H9 (cell line): ENCODE measurements at regions not wholly inside any gene's neighbourhood (a gene's known extent, or its start where the extent isn't known, plus 50 kb on each side); places are given as distances from the start of the nearest gene placed in this dataset.

Source experiments
- DNase-seq: peaks from one replicate; pipeline ENCODE4 v3.0.0-alpha.2; 2017
- H2AFZ ChIP-seq: one replicate; pipeline ENCODE4 v1.6.1; 2013; ENCODE audit warnings: mild to moderate bottlenecking, low read length, control low read depth, moderate library complexity
- H2AK5ac ChIP-seq: 2 replicates; pipeline ENCODE4 v1.6.1; 2013; ENCODE audit warnings: low read length, control low read depth, mixed read lengths; ENCODE audit not compliant: insufficient read length
- H2BK120ac ChIP-seq: one replicate; pipeline ENCODE4 v1.6.1; 2013; ENCODE audit warnings: low read depth, mild to moderate bottlenecking, low read length, control low read depth, inconsistent platforms; ENCODE audit not compliant: poor library complexity, severe bottlenecking
- H2BK12ac ChIP-seq: 2 replicates; pipeline ENCODE4 v1.6.1; 2013; ENCODE audit warnings: low read length, control low read depth, mixed read lengths, low read depth; ENCODE audit not compliant: insufficient read length
- H2BK15ac ChIP-seq: 2 replicates; pipeline ENCODE4 v1.6.1; 2013; ENCODE audit warnings: low read depth, low read length, control low read depth
- H2BK20ac ChIP-seq: one replicate; pipeline ENCODE4 v1.6.1; 2013; ENCODE audit warnings: low read depth, mild to moderate bottlenecking, low read length, control low read depth, inconsistent platforms; ENCODE audit not compliant: poor library complexity, severe bottlenecking
- H2BK5ac ChIP-seq: 2 replicates; pipeline ENCODE4 v1.6.1; 2013; ENCODE audit warnings: low read length, control low read depth, mixed read lengths; ENCODE audit not compliant: insufficient read length
- H3K14ac ChIP-seq: 2 replicates; pipeline ENCODE4 v1.6.1; 2013; ENCODE audit warnings: low read length, control low read depth; ENCODE audit not compliant: insufficient read depth
- H3K18ac ChIP-seq: 2 replicates; pipeline ENCODE4 v1.6.1; 2013; ENCODE audit warnings: low read depth, mild to moderate bottlenecking, mixed read lengths, low read length, control low read depth; ENCODE audit not compliant: insufficient read length
- H3K23ac ChIP-seq: 2 replicates; pipeline ENCODE4 v1.6.1; 2013; ENCODE audit warnings: low read length, control low read depth, mixed read lengths, low read depth; ENCODE audit not compliant: insufficient read length
- H3K23me2 ChIP-seq: 2 replicates; pipeline ENCODE4 v1.6.1; 2013; ENCODE audit warnings: low read depth, mild to moderate bottlenecking, mixed read lengths, low read length, control low read depth; ENCODE audit not compliant: insufficient read length, poor library complexity, severe bottlenecking
- H3K27ac ChIP-seq: 2 replicates; pipeline ENCODE4 v1.5.1; 2013; ENCODE audit warnings: low read length, control low read depth, mixed read lengths, low read depth; ENCODE audit not compliant: insufficient read length
- H3K27me3 ChIP-seq: 2 replicates; pipeline ENCODE4 v1.6.1; 2013; ENCODE audit warnings: low read length, control low read depth, inconsistent platforms; ENCODE audit not compliant: insufficient read depth
- H3K4ac ChIP-seq: 2 replicates; pipeline ENCODE4 v1.6.1; 2013; ENCODE audit warnings: low read depth, mild to moderate bottlenecking, control low read depth, inconsistent platforms, low read length, moderate library complexity
- H3K4me1 ChIP-seq: 2 replicates; pipeline ENCODE4 v1.6.1; 2013; ENCODE audit warnings: low read length, control low read depth, inconsistent platforms; ENCODE audit not compliant: insufficient read depth
- H3K4me2 ChIP-seq: 2 replicates; pipeline ENCODE4 v1.6.1; 2013; ENCODE audit warnings: low read length, control low read depth, mixed read lengths; ENCODE audit not compliant: insufficient read length, insufficient read depth
- H3K56ac ChIP-seq: 2 replicates; pipeline ENCODE4 v1.6.1; 2013; ENCODE audit warnings: low read depth, mild to moderate bottlenecking, mixed read lengths, low read length, control low read depth; ENCODE audit not compliant: insufficient read length
- H3K79me1 ChIP-seq: 2 replicates; pipeline ENCODE4 v1.6.1; 2013; ENCODE audit warnings: low read depth, mild to moderate bottlenecking, moderate library complexity, low read length, control low read depth, inconsistent platforms; ENCODE audit not compliant: insufficient read depth, poor library complexity, severe bottlenecking
- H3K79me2 ChIP-seq: 2 replicates; pipeline ENCODE4 v1.6.1; 2013; ENCODE audit warnings: low read length, control low read depth, inconsistent platforms; ENCODE audit not compliant: insufficient read depth
- H3K9ac ChIP-seq: 2 replicates; pipeline ENCODE4 v1.6.1; 2013; ENCODE audit warnings: low read length, control low read depth, mixed read lengths; ENCODE audit not compliant: insufficient read length; ENCODE audit errors: extremely low read depth
- H3K9me3 ChIP-seq: one replicate; pipeline ENCODE4 v1.6.1; 2013; ENCODE audit warnings: low read depth, low read length, inconsistent platforms; ENCODE audit not compliant: control insufficient read depth
- H3T11ph ChIP-seq: one replicate; pipeline ENCODE4 v1.6.1; 2013; ENCODE audit warnings: mild to moderate bottlenecking, low read length, control low read depth, inconsistent platforms
- H4K20me1 ChIP-seq: one replicate; pipeline ENCODE4 v1.6.1; 2013; ENCODE audit not compliant: control insufficient read depth, insufficient read length, insufficient read depth
- H4K5ac ChIP-seq: 2 replicates; pipeline ENCODE4 v1.6.1; 2013; ENCODE audit warnings: low read depth, mild to moderate bottlenecking, mixed read lengths, low read length, control low read depth; ENCODE audit not compliant: insufficient read length
- H4K8ac ChIP-seq: replicated peaks from 2 replicates; pipeline ENCODE4 v1.6.1; 2013; ENCODE audit warnings: low read length, control low read depth, mixed read lengths, low read depth; ENCODE audit not compliant: insufficient read length
- H4K91ac ChIP-seq: 2 replicates; pipeline ENCODE4 v1.6.1; 2013; ENCODE audit warnings: low read depth, mild to moderate bottlenecking, moderate library complexity, mixed read lengths, low read length, control low read depth; ENCODE audit not compliant: insufficient read length
- H3K27ac Mint-ChIP-seq, 3 experiments: 2 replicates in 2 of 3; 3 replicates in 1 of 3; pipeline ENCODE4 v1.8.0; 2020 to 2021; ENCODE audit warnings: mixed read lengths in 3 of 3, mild to moderate bottlenecking in 1 of 3, moderate library complexity in 1 of 3
- H3K27me3 Mint-ChIP-seq: 2 replicates; pipeline ENCODE4 v1.8.0; 2021; ENCODE audit warnings: low read depth, mild to moderate bottlenecking, moderate library complexity, mixed read lengths
- H3K36me3 Mint-ChIP-seq, 3 experiments: 2 replicates in 2 of 3; 3 replicates in 1 of 3; pipeline ENCODE4 v1.8.0; 2020 to 2021; ENCODE audit warnings: low read depth in 3 of 3, mixed read lengths in 3 of 3; ENCODE audit not compliant: insufficient read depth in 1 of 3
- H3K4me1 Mint-ChIP-seq, 2 experiments: 2 replicates each; pipeline ENCODE4 v1.8.0; 2020; ENCODE audit warnings: mixed read lengths in 2 of 2
- H3K4me3 Mint-ChIP-seq, 2 experiments: 2 replicates in 1 of 2; 3 replicates in 1 of 2; pipeline ENCODE4 v1.8.0; 2020 to 2021; ENCODE audit warnings: mild to moderate bottlenecking in 2 of 2, mixed read lengths in 2 of 2, moderate library complexity in 1 of 2
- H3K9me3 Mint-ChIP-seq, 2 experiments: 2 replicates in 1 of 2; 3 replicates in 1 of 2; pipeline ENCODE4 v1.8.0; 2020; ENCODE audit warnings: mild to moderate bottlenecking in 2 of 2, mixed read lengths in 2 of 2, moderate library complexity in 1 of 2
- WGBS: extraction: QIAGEN DNeasy Blood & Tissue Kit; methylation state at CpG from one replicate; pipeline ENCODE4 v1.1.7; 2013; ENCODE audit warnings: missing lambda C conversion rate, low lambda C conversion rate, mixed read lengths; ENCODE audit not compliant: insufficient read length; ENCODE audit errors: extremely low coverage; 5-methylcytosine and 5-hydroxymethylcytosine counted together
- TF ChIP-seq, protein P1 (sequence below): fragments of 200-600 bp; sonication (generic); conservative IDR thresholded peaks from 3 replicates; pipeline ENCODE4 v1.8.0; 2021; ENCODE audit warnings: antibody characterized with exemption, mild to moderate bottlenecking

DNA sequence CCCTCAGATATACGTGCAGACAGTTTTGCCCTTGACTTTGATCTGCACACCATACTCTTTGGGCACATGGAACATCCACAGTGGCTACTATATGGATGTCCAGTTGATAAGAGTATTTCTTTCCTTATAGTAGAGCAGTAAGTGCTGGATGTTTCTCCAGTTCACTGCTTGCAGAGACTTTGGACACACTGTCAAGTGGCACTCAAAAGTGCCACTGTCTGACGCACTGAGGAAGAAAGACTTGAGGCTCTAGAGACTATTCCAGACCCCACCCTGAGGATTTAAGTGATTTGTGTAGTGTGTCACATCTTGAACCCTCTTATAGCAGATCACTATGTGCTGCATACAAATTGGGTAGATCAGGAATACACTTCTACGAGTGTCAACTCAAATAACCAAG, 179.1 kb downstream of the GNAI1 start:
- H4K20me1 ChIP-seq: no peaks in the 10 kb centered on the region
- no peak overlapping the region for H3K4ac ChIP-seq
- no peak overlapping the region for H3K23ac ChIP-seq
- Mint-ChIP-seq H3K27ac (no peak overlapping the region), H3K27me3 (no peaks in the 10 kb centered on the region; the same call in 1 of the 2 replicates), H3K9me3 (no peaks in the 10 kb centered on the region), H3K4me3 (no peak overlapping the region), H3K36me3 (no peaks in the 10 kb centered on the region), H3K4me1 (peaks cover 4% of the 10 kb centered on the region in 2 experiments; a peak in 1 of 4 replicates)
- no peak overlapping the region for H2BK120ac ChIP-seq
- no peaks in the 10 kb centered on the region for H3K79me1 ChIP-seq
- H2BK20ac ChIP-seq: no peak overlapping the region
- no peak overlapping the region for H2AK5ac ChIP-seq
- no peak overlapping the region for H3T11ph ChIP-seq
- H3K23me2 ChIP-seq: no peaks in the 10 kb centered on the region
- no peak overlapping the region for H3K4me2 ChIP-seq
- H3K27ac ChIP-seq: no peak overlapping the region
- DNase-seq: no peak
- H2BK12ac ChIP-seq: no peak overlapping the region
- TF ChIP-seq, protein P1, sequence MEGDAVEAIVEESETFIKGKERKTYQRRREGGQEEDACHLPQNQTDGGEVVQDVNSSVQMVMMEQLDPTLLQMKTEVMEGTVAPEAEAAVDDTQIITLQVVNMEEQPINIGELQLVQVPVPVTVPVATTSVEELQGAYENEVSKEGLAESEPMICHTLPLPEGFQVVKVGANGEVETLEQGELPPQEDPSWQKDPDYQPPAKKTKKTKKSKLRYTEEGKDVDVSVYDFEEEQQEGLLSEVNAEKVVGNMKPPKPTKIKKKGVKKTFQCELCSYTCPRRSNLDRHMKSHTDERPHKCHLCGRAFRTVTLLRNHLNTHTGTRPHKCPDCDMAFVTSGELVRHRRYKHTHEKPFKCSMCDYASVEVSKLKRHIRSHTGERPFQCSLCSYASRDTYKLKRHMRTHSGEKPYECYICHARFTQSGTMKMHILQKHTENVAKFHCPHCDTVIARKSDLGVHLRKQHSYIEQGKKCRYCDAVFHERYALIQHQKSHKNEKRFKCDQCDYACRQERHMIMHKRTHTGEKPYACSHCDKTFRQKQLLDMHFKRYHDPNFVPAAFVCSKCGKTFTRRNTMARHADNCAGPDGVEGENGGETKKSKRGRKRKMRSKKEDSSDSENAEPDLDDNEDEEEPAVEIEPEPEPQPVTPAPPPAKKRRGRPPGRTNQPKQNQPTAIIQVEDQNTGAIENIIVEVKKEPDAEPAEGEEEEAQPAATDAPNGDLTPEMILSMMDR: no peak
- WGBS: no CpG with 5 or more reads among the region's 3 CpGs
- no peak overlapping the region for H2BK5ac ChIP-seq
- H3K9ac ChIP-seq: no peak overlapping the region
- no peaks in the 10 kb centered on the region for H3K79me2 ChIP-seq
- H3K4me1 ChIP-seq: no peaks in the 10 kb centered on the region
- H4K8ac ChIP-seq: no peak overlapping the region
- H3K27me3 ChIP-seq: no peaks in the 10 kb centered on the region
- no peak overlapping the region for H3K14ac ChIP-seq
- no peak overlapping the region for H3K56ac ChIP-seq
- no peak overlapping the region for H4K91ac ChIP-seq
- H2BK15ac ChIP-seq: no peak overlapping the region
- H3K18ac ChIP-seq: no peak overlapping the region
- H4K5ac ChIP-seq: no peak overlapping the region
- H2AFZ ChIP-seq: no peak overlapping the region
- no peaks in the 10 kb centered on the region for H3K9me3 ChIP-seq
